GM10248 (cell line): ENCODE measurements at regions not wholly inside any gene's neighbourhood (a gene's known extent, or its start where the extent isn't known, plus 50 kb on each side); places are given as distances from the start of the nearest gene placed in this dataset.
"Not testable (repeated sequence)": the region's sequence is repeated elsewhere in the genome, so short reads cannot be mapped to it uniquely, and the experiment has no call there.

Experiments
- CTCF ChIA-PET: fragments of 300-600 bp; sonication (Branson Sonifier 250); formaldehyde crosslinking; extraction: SDS; loops from one replicate; lab custom pipeline; 2021; ENCODE audit warnings: antibody characterized with exemption; lab: Yijun Ruan, JAX
- POLR2A ChIA-PET: fragments of 350-650 bp; sonication (Branson Sonifier 250); formaldehyde crosslinking; extraction: SDS; loops from one replicate; lab custom pipeline; 2020; ENCODE audit warnings: antibody characterized with exemption; lab: Yijun Ruan, JAX
- DNase-seq: peaks from one replicate; pipeline ENCODE4 v3.0.0; 2012; ENCODE audit errors: extremely low spot score
- CTCF ChIP-seq: IDR thresholded peaks from 2 replicates; pipeline ENCODE4 v1.5.1; 2012; ENCODE audit warnings: mild to moderate bottlenecking, low read depth; ENCODE audit errors: extremely low read depth, missing control alignments, control extremely low read depth

GRCh38 chr1:104315823-104316222 lies 566.1 kb downstream of the AMY1C start:
- ChIA-PET CTCF (no interaction called here), POLR2A (no interaction called here)
- DNase-seq: no peak
- TF ChIP-seq CTCF: no peak

GRCh38 chr1:104322131-104322530 lies 572.4 kb downstream of the AMY1C start:
- TF ChIP-seq CTCF: no peak
- no peak for DNase-seq
- ChIA-PET POLR2A (no interaction called here), CTCF (interaction anchor here (1.8 kb wide), 1 partner anchor 9 kb away, joined by 4 read pairs; no protein-coding TSS in a partner anchor)

- no peak for TF ChIP-seq CTCF
- CTCF ChIA-PET: no interaction called here
- no peak for DNase-seq
- POLR2A ChIA-PET: no interaction called here
These were observed 579.6 kb downstream of the AMY1C start for GRCh38 chr1:104329278-104329677.

- POLR2A ChIA-PET: no interaction called here
- TF ChIP-seq CTCF: no peak
- DNase-seq: no peak
- CTCF ChIA-PET: no interaction called here
These were observed 582.1 kb downstream of the AMY1C start for GRCh38 chr1:104331763-104332162.

GRCh38 chr1:104337927-104338326 lies 588.2 kb downstream of the AMY1C start:
- POLR2A ChIA-PET, DNase-seq, CTCF ChIA-PET: not testable (repeated sequence)

GRCh38 chr1:104341944-104342343 lies 592.2 kb downstream of the AMY1C start:
- ChIA-PET POLR2A (no interaction called here), CTCF (interaction anchor here (1.0 kb wide), 1 partner anchor 8 kb away, joined by 3 read pairs; no protein-coding TSS in a partner anchor)
- TF ChIP-seq CTCF: no peak
- DNase-seq: no peak

GRCh38 chr1:104348277-104348676 lies 598.6 kb downstream of the AMY1C start:
- ChIA-PET CTCF (no interaction called here), POLR2A (no interaction called here)
- no peak for TF ChIP-seq CTCF
- DNase-seq: no peak
